H9 (cell line): ENCODE measurements at regions not wholly inside any gene's neighbourhood (a gene's known extent, or its start where the extent isn't known, plus 50 kb on each side); places are given as distances from the start of the nearest gene placed in this dataset.

Experiments used
- DNase-seq: peaks from one replicate; pipeline ENCODE4 v3.0.0-alpha.2; 2017
- H2AFZ ChIP-seq: one replicate; pipeline ENCODE4 v1.6.1; 2013; ENCODE audit warnings: mild to moderate bottlenecking, low read length, control low read depth, moderate library complexity
- H2AK5ac ChIP-seq: 2 replicates; pipeline ENCODE4 v1.6.1; 2013; ENCODE audit warnings: low read length, control low read depth, mixed read lengths; ENCODE audit not compliant: insufficient read length
- H2BK120ac ChIP-seq: one replicate; pipeline ENCODE4 v1.6.1; 2013; ENCODE audit warnings: low read depth, mild to moderate bottlenecking, low read length, control low read depth, inconsistent platforms; ENCODE audit not compliant: poor library complexity, severe bottlenecking
- H2BK12ac ChIP-seq: 2 replicates; pipeline ENCODE4 v1.6.1; 2013; ENCODE audit warnings: low read length, control low read depth, mixed read lengths, low read depth; ENCODE audit not compliant: insufficient read length
- H2BK15ac ChIP-seq: 2 replicates; pipeline ENCODE4 v1.6.1; 2013; ENCODE audit warnings: low read depth, low read length, control low read depth
- H2BK20ac ChIP-seq: one replicate; pipeline ENCODE4 v1.6.1; 2013; ENCODE audit warnings: low read depth, mild to moderate bottlenecking, low read length, control low read depth, inconsistent platforms; ENCODE audit not compliant: poor library complexity, severe bottlenecking
- H2BK5ac ChIP-seq: 2 replicates; pipeline ENCODE4 v1.6.1; 2013; ENCODE audit warnings: low read length, control low read depth, mixed read lengths; ENCODE audit not compliant: insufficient read length
- H3K14ac ChIP-seq: 2 replicates; pipeline ENCODE4 v1.6.1; 2013; ENCODE audit warnings: low read length, control low read depth; ENCODE audit not compliant: insufficient read depth
- H3K18ac ChIP-seq: 2 replicates; pipeline ENCODE4 v1.6.1; 2013; ENCODE audit warnings: low read depth, mild to moderate bottlenecking, mixed read lengths, low read length, control low read depth; ENCODE audit not compliant: insufficient read length
- H3K23ac ChIP-seq: 2 replicates; pipeline ENCODE4 v1.6.1; 2013; ENCODE audit warnings: low read length, control low read depth, mixed read lengths, low read depth; ENCODE audit not compliant: insufficient read length
- H3K23me2 ChIP-seq: 2 replicates; pipeline ENCODE4 v1.6.1; 2013; ENCODE audit warnings: low read depth, mild to moderate bottlenecking, mixed read lengths, low read length, control low read depth; ENCODE audit not compliant: insufficient read length, poor library complexity, severe bottlenecking
- H3K27ac ChIP-seq: 2 replicates; pipeline ENCODE4 v1.5.1; 2013; ENCODE audit warnings: low read length, control low read depth, mixed read lengths, low read depth; ENCODE audit not compliant: insufficient read length
- H3K27me3 ChIP-seq: 2 replicates; pipeline ENCODE4 v1.6.1; 2013; ENCODE audit warnings: low read length, control low read depth, inconsistent platforms; ENCODE audit not compliant: insufficient read depth
- H3K4ac ChIP-seq: 2 replicates; pipeline ENCODE4 v1.6.1; 2013; ENCODE audit warnings: low read depth, mild to moderate bottlenecking, control low read depth, inconsistent platforms, low read length, moderate library complexity
- H3K4me1 ChIP-seq: 2 replicates; pipeline ENCODE4 v1.6.1; 2013; ENCODE audit warnings: low read length, control low read depth, inconsistent platforms; ENCODE audit not compliant: insufficient read depth
- H3K4me2 ChIP-seq: 2 replicates; pipeline ENCODE4 v1.6.1; 2013; ENCODE audit warnings: low read length, control low read depth, mixed read lengths; ENCODE audit not compliant: insufficient read length, insufficient read depth
- H3K56ac ChIP-seq: 2 replicates; pipeline ENCODE4 v1.6.1; 2013; ENCODE audit warnings: low read depth, mild to moderate bottlenecking, mixed read lengths, low read length, control low read depth; ENCODE audit not compliant: insufficient read length
- H3K79me1 ChIP-seq: 2 replicates; pipeline ENCODE4 v1.6.1; 2013; ENCODE audit warnings: low read depth, mild to moderate bottlenecking, moderate library complexity, low read length, control low read depth, inconsistent platforms; ENCODE audit not compliant: insufficient read depth, poor library complexity, severe bottlenecking
- H3K79me2 ChIP-seq: 2 replicates; pipeline ENCODE4 v1.6.1; 2013; ENCODE audit warnings: low read length, control low read depth, inconsistent platforms; ENCODE audit not compliant: insufficient read depth
- H3K9ac ChIP-seq: 2 replicates; pipeline ENCODE4 v1.6.1; 2013; ENCODE audit warnings: low read length, control low read depth, mixed read lengths; ENCODE audit not compliant: insufficient read length; ENCODE audit errors: extremely low read depth
- H3K9me3 ChIP-seq: one replicate; pipeline ENCODE4 v1.6.1; 2013; ENCODE audit warnings: low read depth, low read length, inconsistent platforms; ENCODE audit not compliant: control insufficient read depth
- H3T11ph ChIP-seq: one replicate; pipeline ENCODE4 v1.6.1; 2013; ENCODE audit warnings: mild to moderate bottlenecking, low read length, control low read depth, inconsistent platforms
- H4K20me1 ChIP-seq: one replicate; pipeline ENCODE4 v1.6.1; 2013; ENCODE audit not compliant: control insufficient read depth, insufficient read length, insufficient read depth
- H4K5ac ChIP-seq: 2 replicates; pipeline ENCODE4 v1.6.1; 2013; ENCODE audit warnings: low read depth, mild to moderate bottlenecking, mixed read lengths, low read length, control low read depth; ENCODE audit not compliant: insufficient read length
- H4K8ac ChIP-seq: replicated peaks from 2 replicates; pipeline ENCODE4 v1.6.1; 2013; ENCODE audit warnings: low read length, control low read depth, mixed read lengths, low read depth; ENCODE audit not compliant: insufficient read length
- H4K91ac ChIP-seq: 2 replicates; pipeline ENCODE4 v1.6.1; 2013; ENCODE audit warnings: low read depth, mild to moderate bottlenecking, moderate library complexity, mixed read lengths, low read length, control low read depth; ENCODE audit not compliant: insufficient read length
- H3K27ac Mint-ChIP-seq, 3 experiments: 2 replicates in 2 of 3; 3 replicates in 1 of 3; pipeline ENCODE4 v1.8.0; 2020 to 2021; ENCODE audit warnings: mixed read lengths in 3 of 3, mild to moderate bottlenecking in 1 of 3, moderate library complexity in 1 of 3
- H3K27me3 Mint-ChIP-seq: 2 replicates; pipeline ENCODE4 v1.8.0; 2021; ENCODE audit warnings: low read depth, mild to moderate bottlenecking, moderate library complexity, mixed read lengths
- H3K36me3 Mint-ChIP-seq, 3 experiments: 2 replicates in 2 of 3; 3 replicates in 1 of 3; pipeline ENCODE4 v1.8.0; 2020 to 2021; ENCODE audit warnings: low read depth in 3 of 3, mixed read lengths in 3 of 3; ENCODE audit not compliant: insufficient read depth in 1 of 3
- H3K4me1 Mint-ChIP-seq, 2 experiments: 2 replicates each; pipeline ENCODE4 v1.8.0; 2020; ENCODE audit warnings: mixed read lengths in 2 of 2
- H3K4me3 Mint-ChIP-seq, 2 experiments: 2 replicates in 1 of 2; 3 replicates in 1 of 2; pipeline ENCODE4 v1.8.0; 2020 to 2021; ENCODE audit warnings: mild to moderate bottlenecking in 2 of 2, mixed read lengths in 2 of 2, moderate library complexity in 1 of 2
- H3K9me3 Mint-ChIP-seq, 2 experiments: 2 replicates in 1 of 2; 3 replicates in 1 of 2; pipeline ENCODE4 v1.8.0; 2020; ENCODE audit warnings: mild to moderate bottlenecking in 2 of 2, mixed read lengths in 2 of 2, moderate library complexity in 1 of 2
- CTCF ChIP-seq: fragments of 200-600 bp; sonication (generic); conservative IDR thresholded peaks from 3 replicates; pipeline ENCODE4 v1.8.0; 2021; ENCODE audit warnings: antibody characterized with exemption, mild to moderate bottlenecking
- WGBS: extraction: QIAGEN DNeasy Blood & Tissue Kit; methylation state at CpG from one replicate; pipeline ENCODE4 v1.1.7; 2013; ENCODE audit warnings: missing lambda C conversion rate, low lambda C conversion rate, mixed read lengths; ENCODE audit not compliant: insufficient read length; ENCODE audit errors: extremely low coverage; 5-methylcytosine and 5-hydroxymethylcytosine counted together

GRCh38 chr13:105641121-105641520 is 894.3 kb downstream of the EFNB2 start:
- no peaks in the 10 kb centered on the region for H3K27me3 Mint-ChIP-seq
- DNase-seq: no peak

More at GRCh38 chr13:105641121-105641520, 894.3 kb downstream of the EFNB2 start:
- Histone ChIP-seq H3K79me2 (no peaks in the 10 kb centered on the region), H2AK5ac (no peak overlapping the region), H3K9me3 (no peaks in the 10 kb centered on the region), H4K8ac (no peak overlapping the region), H2BK20ac (no peak overlapping the region), H3K4me2 (no peak overlapping the region), H3T11ph (no peak overlapping the region), H3K4me1 (no peaks in the 10 kb centered on the region), H3K23me2 (no peaks in the 10 kb centered on the region), H2BK15ac (no peak overlapping the region), H4K91ac (no peak overlapping the region), H3K18ac (no peak overlapping the region), H3K79me1 (no peaks in the 10 kb centered on the region), H3K9ac (no peak overlapping the region), H3K4ac (no peak overlapping the region), H2BK5ac (no peak overlapping the region), H4K5ac (no peak overlapping the region), H3K14ac (no peak overlapping the region), H3K27me3 (no peaks in the 10 kb centered on the region), H3K27ac (no peak overlapping the region), H3K56ac (no peak overlapping the region), H4K20me1 (no peaks in the 10 kb centered on the region), H2BK12ac (no peak overlapping the region), H3K23ac (no peak overlapping the region), H2AFZ (no peak overlapping the region), H2BK120ac (no peak overlapping the region)
- no peak overlapping the region for H3K4me3 Mint-ChIP-seq
- WGBS: no CpG with 5 or more reads among the region's 5 CpGs
- H3K9me3 Mint-ChIP-seq: no peaks in the 10 kb centered on the region
- no peaks in the 10 kb centered on the region for H3K4me1 Mint-ChIP-seq
- no peak overlapping the region for H3K27ac Mint-ChIP-seq
- no peak for TF ChIP-seq CTCF
- H3K36me3 Mint-ChIP-seq: no peaks in the 10 kb centered on the region
